GM18907 (cell line): ENCODE measurements at regions not wholly inside any gene's neighbourhood (a gene's known extent, or its start where the extent isn't known, plus 50 kb on each side); places are given as distances from the start of the nearest gene placed in this dataset.
A peak's percentile ranks its signal among the peaks of the same experiment; 100 is the strongest.
"Not testable (repeated sequence)": the region's sequence is repeated elsewhere in the genome, so short reads cannot be mapped to it uniquely, and the experiment has no call there.

Source experiments
- ATAC-seq: cut with Tn5 transposase; IDR thresholded peaks from one replicate; pipeline ENCODE4 v1.9.1; 2021; ENCODE audit warnings: mild to moderate bottlenecking, moderate library complexity; ENCODE audit not compliant: unreplicated experiment

GRCh38 chr12:23141335-23141734, 516.4 kb downstream of the ETNK1 start:
- no peak for ATAC-seq

- not testable (repeated sequence) for ATAC-seq
These were observed 521.1 kb downstream of the ETNK1 start for GRCh38 chr12:23146070-23146469.

GRCh38 chr12:23168459-23168858, 543.5 kb downstream of the ETNK1 start:
- no peak for ATAC-seq

GRCh38 chr12:23169012-23169695, 544.2 kb downstream of the ETNK1 start:
- no peak for ATAC-seq

GRCh38 chr12:23169696-23170013, 544.7 kb downstream of the ETNK1 start:
- no peak for ATAC-seq

GRCh38 chr12:23174917-23175316, 549.9 kb downstream of the ETNK1 start:
- no peak for ATAC-seq

- no peak for ATAC-seq
These were observed 560.4 kb downstream of the ETNK1 start for GRCh38 chr12:23185346-23185745.

GRCh38 chr12:23186950-23187349, 562.0 kb downstream of the ETNK1 start:
- no peak for ATAC-seq

GRCh38 chr12:23193552-23193951, 568.6 kb downstream of the ETNK1 start:
- no peak for ATAC-seq

- ATAC-seq = no peak
These were observed 572.3 kb downstream of the ETNK1 start for GRCh38 chr12:23197266-23197665.

- ATAC-seq = no peak
These were observed 577.8 kb downstream of the ETNK1 start for GRCh38 chr12:23202728-23203127.

- ATAC-seq = peak; percentile 96
These were observed 580.2 kb downstream of the ETNK1 start for GRCh38 chr12:23204933-23205778.

- ATAC-seq = no peak
These were observed 584.8 kb downstream of the ETNK1 start for GRCh38 chr12:23209793-23210192.

- no peak for ATAC-seq
These were observed 585.6 kb downstream of the ETNK1 start for GRCh38 chr12:23210573-23210972.

GRCh38 chr12:23211384-23212320, 586.7 kb downstream of the ETNK1 start:
- no peak for ATAC-seq

- ATAC-seq = no peak
These were observed 592.2 kb downstream of the ETNK1 start for GRCh38 chr12:23217158-23217557.

- no peak for ATAC-seq
These were observed 592.7 kb downstream of the ETNK1 start for GRCh38 chr12:23217667-23218066.

GRCh38 chr12:23221066-23221465, 596.1 kb downstream of the ETNK1 start:
- ATAC-seq = no peak

- ATAC-seq = no peak
These were observed 597.0 kb downstream of the ETNK1 start for GRCh38 chr12:23221926-23222325.

- ATAC-seq = no peak
These were observed 597.8 kb downstream of the ETNK1 start for GRCh38 chr12:23222801-23223200.

- ATAC-seq = no peak
These were observed 603.1 kb downstream of the ETNK1 start for GRCh38 chr12:23228101-23228500.
